ENCODE measurements at regions not wholly inside any gene's neighbourhood (a gene's known extent, or its start where the extent isn't known, plus 50 kb on each side); places are given as distances from the start of the nearest gene placed in this dataset.

DNA sequence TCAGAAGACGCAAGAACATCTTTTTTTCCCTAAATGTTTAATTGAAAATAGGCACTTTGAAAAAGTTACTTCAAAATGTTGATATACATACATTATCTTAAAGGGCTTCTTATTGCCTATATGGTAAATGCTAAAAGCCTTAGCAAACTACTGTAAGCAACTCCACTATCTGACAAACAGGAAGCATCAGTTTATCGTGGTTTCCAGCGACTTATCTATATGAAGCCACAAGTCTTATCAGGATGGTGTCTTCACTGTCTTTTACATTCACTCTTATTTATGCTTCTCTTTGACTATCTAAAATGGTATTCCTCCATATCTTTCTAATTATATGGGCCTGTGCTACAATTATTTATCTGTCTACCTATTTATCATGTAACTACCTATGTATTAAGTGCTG, 2091.9 kb downstream of the LRRC4C start:
- TF ChIP-seq POLR2A (IDR thresholded peaks at IDR 0.05) (no peak), CTCF (IDR thresholded peaks at IDR 0.05) (no peak), EP300 (IDR thresholded peaks at IDR 0.05) (no peak)

Data from ovary (tissue), 3 donors.